ENCODE measurements at regions not wholly inside any gene's neighbourhood (a gene's known extent, or its start where the extent isn't known, plus 50 kb on each side); places are given as distances from the start of the nearest gene placed in this dataset.

- no peak overlapping the region for H3K4me3 ChIP-seq (ENCODE audit: low read depth, low read length)
- no peak for DNase-seq (ENCODE audit: low read depth)
These were observed 480.3 kb downstream of the BCL11B start for GRCh38 chr14:98791661-98792060.

- no peak for DNase-seq (ENCODE audit: low read depth)
- no peak overlapping the region for H3K4me3 ChIP-seq (ENCODE audit: low read depth, low read length)
These were observed 479.8 kb downstream of the BCL11B start for GRCh38 chr14:98792171-98792570.

GRCh38 chr14:98798099-98798498 lies 473.9 kb downstream of the BCL11B start:
- no peak for DNase-seq (ENCODE audit: low read depth)
- H3K4me3 ChIP-seq (ENCODE audit: low read depth, low read length), result no peak overlapping the region

- no peak for DNase-seq (ENCODE audit: low read depth)
- no peak overlapping the region for H3K4me3 ChIP-seq (ENCODE audit: low read depth, low read length)
These were observed 472.1 kb downstream of the BCL11B start for GRCh38 chr14:98799891-98800290.

GRCh38 chr14:98802044-98802443 lies 470.0 kb downstream of the BCL11B start:
- DNase-seq (ENCODE audit: low read depth), result no peak
- no peak overlapping the region for H3K4me3 ChIP-seq (ENCODE audit: low read depth, low read length)

GRCh38 chr14:98803196-98803595 lies 468.8 kb downstream of the BCL11B start:
- no peak overlapping the region for H3K4me3 ChIP-seq (ENCODE audit: low read depth, low read length)
- DNase-seq (ENCODE audit: low read depth), result no peak

GRCh38 chr14:98808494-98809407 lies 463.2 kb downstream of the BCL11B start:
- DNase-seq (ENCODE audit: low read depth), result no peak
- no peak overlapping the region for H3K4me3 ChIP-seq (ENCODE audit: low read depth, low read length)

- DNase-seq (ENCODE audit: low read depth), result no peak
- no peak overlapping the region for H3K4me3 ChIP-seq (ENCODE audit: low read depth, low read length)
These were observed 455.8 kb downstream of the BCL11B start for GRCh38 chr14:98816195-98816594.

- DNase-seq (ENCODE audit: low read depth), result no peak
- no peak overlapping the region for H3K4me3 ChIP-seq (ENCODE audit: low read depth, low read length)
These were observed 455.3 kb downstream of the BCL11B start for GRCh38 chr14:98816720-98817119.

- DNase-seq (ENCODE audit: low read depth), result no peak
- H3K4me3 ChIP-seq (ENCODE audit: low read depth, low read length), result no peak overlapping the region
These were observed 452.7 kb downstream of the BCL11B start for GRCh38 chr14:98819132-98819866.

- no peak for DNase-seq (ENCODE audit: low read depth)
- H3K4me3 ChIP-seq (ENCODE audit: low read depth, low read length), result no peak overlapping the region
These were observed 452.2 kb downstream of the BCL11B start for GRCh38 chr14:98819867-98820206.

- H3K4me3 ChIP-seq (ENCODE audit: low read depth, low read length), result no peak overlapping the region
- DNase-seq (ENCODE audit: low read depth), result no peak
These were observed 449.1 kb downstream of the BCL11B start for GRCh38 chr14:98822917-98823316.

- no peak for DNase-seq (ENCODE audit: low read depth)
These were observed 445.4 kb downstream of the BCL11B start for GRCh38 chr14:98826618-98827017.

GRCh38 chr14:98834119-98834518 lies 437.9 kb downstream of the BCL11B start:
- no peak overlapping the region for H3K4me3 ChIP-seq (ENCODE audit: low read depth, low read length)
- DNase-seq (ENCODE audit: low read depth), result no peak

More at GRCh38 chr14:98826618-98827017, 445.4 kb downstream of the BCL11B start:
- no peak overlapping the region for H3K4me3 ChIP-seq (ENCODE audit: low read depth, low read length)

- no peak for DNase-seq (ENCODE audit: low read depth)
- no peak overlapping the region for H3K4me3 ChIP-seq (ENCODE audit: low read depth, low read length)
These were observed 436.8 kb downstream of the BCL11B start for GRCh38 chr14:98835051-98835824.

GRCh38 chr14:98835825-98836100 lies 436.2 kb downstream of the BCL11B start:
- no peak for DNase-seq (ENCODE audit: low read depth)
- no peak overlapping the region for H3K4me3 ChIP-seq (ENCODE audit: low read depth, low read length)

- H3K4me3 ChIP-seq (ENCODE audit: low read depth, low read length), result no peak overlapping the region
- no peak for DNase-seq (ENCODE audit: low read depth)
These were observed 431.9 kb downstream of the BCL11B start for GRCh38 chr14:98840091-98840490.

GRCh38 chr14:98840511-98840910 lies 431.5 kb downstream of the BCL11B start:
- no peak overlapping the region for H3K4me3 ChIP-seq (ENCODE audit: low read depth, low read length)
- no peak for DNase-seq (ENCODE audit: low read depth)

- no peak for DNase-seq (ENCODE audit: low read depth)
- no peak overlapping the region for H3K4me3 ChIP-seq (ENCODE audit: low read depth, low read length)
These were observed 427.5 kb downstream of the BCL11B start for GRCh38 chr14:98844456-98844855.
